HG03060 (cell line): ENCODE measurements at regions not wholly inside any gene's neighbourhood (a gene's known extent, or its start where the extent isn't known, plus 50 kb on each side); places are given as distances from the start of the nearest gene placed in this dataset.

Experiments used
- ATAC-seq: cut with Tn5 transposase; IDR thresholded peaks from one replicate; pipeline ENCODE4 v1.9.1; 2021; ENCODE audit warnings: low read depth, moderate number of reproducible peaks; ENCODE audit not compliant: unreplicated experiment

DNA sequence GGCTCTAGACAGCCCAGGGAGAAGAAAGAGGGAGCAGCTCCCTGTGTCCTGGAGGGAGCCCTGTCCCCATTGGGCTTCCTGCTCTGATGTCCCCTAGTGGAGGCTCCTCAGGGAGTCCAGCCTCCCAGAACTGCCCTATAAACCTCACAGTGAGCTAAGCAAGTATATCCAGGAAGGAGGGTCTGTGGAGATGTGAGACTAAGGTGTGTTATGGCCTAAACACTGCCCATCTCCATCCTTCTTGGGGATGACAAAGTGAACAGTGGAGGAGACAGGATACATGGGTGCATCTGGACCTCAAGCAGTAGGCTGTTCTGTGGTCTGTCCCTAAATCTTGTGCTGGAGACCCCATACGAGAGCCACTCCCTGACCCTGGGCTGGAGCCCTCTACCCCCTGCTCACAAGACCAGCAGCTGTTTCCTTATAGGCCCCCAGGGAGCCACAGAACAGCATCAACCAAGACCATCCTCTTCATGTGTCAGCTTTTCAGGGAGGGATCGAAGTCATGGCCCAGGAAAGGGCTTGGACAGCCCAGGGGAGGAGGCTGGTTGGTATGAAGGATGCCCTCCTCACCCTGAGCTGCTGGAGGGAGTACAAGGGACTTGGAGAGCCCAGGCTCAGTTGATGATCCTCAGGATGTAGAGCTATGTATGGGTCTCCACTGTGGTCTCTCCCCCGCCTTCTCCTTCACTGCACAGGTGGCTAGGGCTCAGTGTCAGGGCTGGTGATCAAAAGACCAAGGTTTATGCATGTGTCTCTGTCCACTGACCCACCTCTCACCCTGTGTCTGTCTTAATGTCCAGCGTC is 49.7 kb upstream of the TOP3B start:
- no peak for ATAC-seq
